ENCODE measurements at regions not wholly inside any gene's neighbourhood (a gene's known extent, or its start where the extent isn't known, plus 50 kb on each side); places are given as distances from the start of the nearest gene placed in this dataset.

DNA sequence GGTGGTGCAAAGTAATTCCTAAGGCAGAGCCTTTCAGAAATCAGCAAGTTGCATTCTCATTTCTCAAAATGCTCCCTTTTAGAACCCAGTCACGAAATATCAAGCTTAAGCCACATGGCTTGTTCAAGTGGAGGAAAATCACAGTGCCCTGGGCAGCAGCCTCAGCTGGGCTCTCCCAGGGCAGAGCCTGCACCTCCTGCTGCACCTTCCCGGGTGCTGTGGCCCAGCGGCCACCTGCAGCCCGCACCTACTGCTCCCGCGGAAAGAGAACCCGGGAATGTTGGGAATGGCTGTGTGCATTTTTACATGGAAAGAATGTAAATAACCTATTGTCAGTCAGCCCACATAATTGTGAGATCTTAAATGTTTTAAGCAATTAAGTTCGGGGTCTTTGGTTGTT is 396.5 kb upstream of the VSTM2A start:
- Histone ChIP-seq H3K4me1 (ENCODE audit: control insufficient read depth in 1 of 2, extremely low read depth in 1 of 2, insufficient read depth in 2 of 2, low read length in 2 of 2) (no peaks in the 10 kb centered on the region), H3K4me3 (ENCODE audit: control insufficient read depth in 1 of 2, extremely low read depth in 1 of 2, low read length in 1 of 2) (no peak overlapping the region), H3K9me3 (peaks cover 2% of the 10 kb centered on the region), H3K27me3 (replicated peaks in 1 of 2; ENCODE audit: control insufficient read depth in 2 of 2, extremely low read depth in 1 of 2, insufficient read depth in 2 of 2, low read length in 1 of 2) (no peaks in the 10 kb centered on the region), H3K27ac (ENCODE audit: low read length) (no peak overlapping the region), H3K36me3 (ENCODE audit: control insufficient read depth in 2 of 2, extremely low read depth in 1 of 2, insufficient read depth in 1 of 2, low read length in 1 of 2) (no peaks in the 10 kb centered on the region)
- H3K4me1 Mint-ChIP-seq: no peaks in the 10 kb centered on the region
- POLR2A ChIA-PET: no interaction called here
- H3K27me3 Mint-ChIP-seq: no peaks in the 10 kb centered on the region
- no peak for DNase-seq
- H3K4me3 Mint-ChIP-seq: no peak overlapping the region
- H3K36me3 Mint-ChIP-seq: no peaks in the 10 kb centered on the region
- ATAC-seq (replicated peaks in 1 of 4): no peak
- H3K9me3 Mint-ChIP-seq: peaks cover 20 to 33% (median 22%) of the 10 kb centered on the region in 3 donors
- CTCF ChIA-PET: no interaction called here
- 80% methylated on average over 6 of the region's 8 CpGs for WGBS (ENCODE audit: insufficient coverage)
- H3K27ac Mint-ChIP-seq: no peak overlapping the region

DNA sequence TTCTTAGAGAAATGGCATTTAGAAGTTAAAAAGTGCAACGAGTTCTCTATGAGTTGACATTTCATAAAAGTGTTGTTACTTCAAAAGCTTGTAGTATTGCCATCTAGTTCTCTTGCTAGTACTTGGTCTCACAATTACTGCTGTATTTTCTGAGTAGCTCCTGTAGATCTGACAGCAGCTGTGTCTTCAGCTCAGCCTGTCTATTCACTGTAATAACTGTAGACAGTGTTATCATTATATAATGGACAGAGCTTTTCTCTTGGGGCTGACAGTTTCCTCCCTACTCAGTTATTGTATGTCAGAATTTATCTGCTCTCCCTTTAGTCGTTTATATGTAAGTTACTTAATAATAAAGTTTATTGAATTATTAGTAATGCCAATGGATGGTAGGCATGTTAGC is 388.7 kb upstream of the VSTM2A start:
- ATAC-seq (replicated peaks in 1 of 4): no peak
- no peak for DNase-seq
- CTCF ChIA-PET: no interaction called here
- Mint-ChIP-seq H3K27me3 (no peaks in the 10 kb centered on the region), H3K36me3 (no peaks in the 10 kb centered on the region), H3K27ac (no peak overlapping the region), H3K4me3 (no peak overlapping the region), H3K4me1 (no peaks in the 10 kb centered on the region), H3K9me3 (peaks cover 21 to 38% (median 35%) of the 10 kb centered on the region in 3 donors)
- Histone ChIP-seq H3K27me3 (replicated peaks in 1 of 2; ENCODE audit: control insufficient read depth in 2 of 2, extremely low read depth in 1 of 2, insufficient read depth in 2 of 2, low read length in 1 of 2) (no peaks in the 10 kb centered on the region), H3K36me3 (ENCODE audit: control insufficient read depth in 2 of 2, extremely low read depth in 1 of 2, insufficient read depth in 1 of 2, low read length in 1 of 2) (no peaks in the 10 kb centered on the region), H3K9me3 (peaks cover 3% of the 10 kb centered on the region), H3K4me1 (ENCODE audit: control insufficient read depth in 1 of 2, extremely low read depth in 1 of 2, insufficient read depth in 2 of 2, low read length in 2 of 2) (no peaks in the 10 kb centered on the region), H3K27ac (ENCODE audit: low read length) (no peak overlapping the region), H3K4me3 (ENCODE audit: control insufficient read depth in 1 of 2, extremely low read depth in 1 of 2, low read length in 1 of 2) (no peak overlapping the region)
- no CpG with 5 or more reads among the region's 2 CpGs for WGBS (ENCODE audit: insufficient coverage)
- POLR2A ChIA-PET: interaction anchor here in 1 of 2 donors (0.7 kb wide), 1 partner anchor 473 kb away, joined by 3 read pairs; no protein-coding TSS in a partner anchor

DNA sequence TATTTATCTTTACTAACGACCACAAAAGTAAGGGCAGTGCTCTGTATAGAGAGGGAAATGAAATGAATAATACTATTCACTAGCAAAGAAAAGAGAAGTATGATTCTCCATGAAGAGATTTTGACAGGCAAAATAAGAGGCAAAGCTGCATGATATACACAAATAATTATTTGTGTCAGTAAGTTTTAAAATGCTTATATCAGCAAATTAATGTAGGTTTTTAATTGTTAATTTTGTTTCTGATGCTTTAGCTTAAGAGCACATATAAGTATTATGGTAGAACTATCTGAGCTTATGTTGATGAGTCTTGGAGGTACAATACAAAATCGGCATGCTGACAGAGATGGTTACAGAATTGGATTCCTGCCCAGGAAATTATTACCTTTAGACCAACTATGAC is 383.1 kb upstream of the VSTM2A start:
- ChIA-PET CTCF (no interaction called here), POLR2A (no interaction called here)
- WGBS (ENCODE audit: insufficient coverage): no CpG with 5 or more reads among the region's 2 CpGs
- Mint-ChIP-seq H3K27me3 (no peaks in the 10 kb centered on the region), H3K36me3 (no peaks in the 10 kb centered on the region), H3K4me3 (no peak overlapping the region), H3K27ac (no peak overlapping the region), H3K9me3 (peaks cover 17 to 31% (median 28%) of the 10 kb centered on the region in 3 donors), H3K4me1 (no peaks in the 10 kb centered on the region)
- H3K27me3 ChIP-seq (replicated peaks in 1 of 2; ENCODE audit: control insufficient read depth in 2 of 2, extremely low read depth in 1 of 2, insufficient read depth in 2 of 2, low read length in 1 of 2): no peaks in the 10 kb centered on the region
- DNase-seq (no peak), ATAC-seq (replicated peaks in 1 of 4) (no peak)
- no peaks in the 10 kb centered on the region for H3K4me1 ChIP-seq (ENCODE audit: control insufficient read depth in 1 of 2, extremely low read depth in 1 of 2, insufficient read depth in 2 of 2, low read length in 2 of 2)
- peaks cover 3% of the 10 kb centered on the region for H3K9me3 ChIP-seq
- H3K27ac ChIP-seq (ENCODE audit: low read length): no peak overlapping the region
- H3K36me3 ChIP-seq (ENCODE audit: control insufficient read depth in 2 of 2, extremely low read depth in 1 of 2, insufficient read depth in 1 of 2, low read length in 1 of 2): no peaks in the 10 kb centered on the region
- H3K4me3 ChIP-seq (ENCODE audit: control insufficient read depth in 1 of 2, extremely low read depth in 1 of 2, low read length in 1 of 2): no peak overlapping the region

DNA sequence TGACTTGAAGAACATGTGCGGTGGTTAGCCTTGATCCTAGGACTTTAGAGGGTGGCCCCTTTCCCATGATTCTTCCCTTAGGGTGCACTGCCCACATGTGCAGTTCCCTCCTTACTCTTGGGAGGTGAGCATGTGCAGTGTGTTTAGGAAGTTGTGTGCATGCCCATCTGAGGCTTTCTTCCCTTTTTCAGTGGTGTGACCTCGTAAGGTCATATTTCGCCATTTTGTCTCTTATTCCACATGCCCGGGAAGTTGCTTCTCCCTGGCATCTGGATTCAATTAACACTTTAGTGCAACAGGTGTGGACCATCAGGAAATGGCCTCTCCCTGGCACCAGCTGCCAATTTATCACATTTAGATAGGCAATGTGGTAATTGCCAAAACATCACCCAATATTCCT is 380.6 kb upstream of the VSTM2A start:
- ChIA-PET CTCF (no interaction called here), POLR2A (no interaction called here)
- Histone ChIP-seq H3K4me3 (ENCODE audit: control insufficient read depth in 1 of 2, extremely low read depth in 1 of 2, low read length in 1 of 2) (no peak overlapping the region), H3K4me1 (ENCODE audit: control insufficient read depth in 1 of 2, extremely low read depth in 1 of 2, insufficient read depth in 2 of 2, low read length in 2 of 2) (no peaks in the 10 kb centered on the region), H3K27me3 (replicated peaks in 1 of 2; ENCODE audit: control insufficient read depth in 2 of 2, extremely low read depth in 1 of 2, insufficient read depth in 2 of 2, low read length in 1 of 2) (no peaks in the 10 kb centered on the region), H3K36me3 (ENCODE audit: control insufficient read depth in 2 of 2, extremely low read depth in 1 of 2, insufficient read depth in 1 of 2, low read length in 1 of 2) (no peaks in the 10 kb centered on the region), H3K27ac (ENCODE audit: low read length) (no peak overlapping the region), H3K9me3 (peaks cover 3% of the 10 kb centered on the region)
- Mint-ChIP-seq H3K36me3 (no peaks in the 10 kb centered on the region), H3K9me3 (peaks cover 17 to 28% (median 22%) of the 10 kb centered on the region in 3 donors), H3K27ac (no peak overlapping the region), H3K27me3 (no peaks in the 10 kb centered on the region), H3K4me1 (no peaks in the 10 kb centered on the region), H3K4me3 (no peak overlapping the region)
- DNase-seq: no peak
- ATAC-seq (replicated peaks in 1 of 4): no peak
- WGBS (ENCODE audit: insufficient coverage): 100% methylated on average over 3 of the region's 4 CpGs

DNA sequence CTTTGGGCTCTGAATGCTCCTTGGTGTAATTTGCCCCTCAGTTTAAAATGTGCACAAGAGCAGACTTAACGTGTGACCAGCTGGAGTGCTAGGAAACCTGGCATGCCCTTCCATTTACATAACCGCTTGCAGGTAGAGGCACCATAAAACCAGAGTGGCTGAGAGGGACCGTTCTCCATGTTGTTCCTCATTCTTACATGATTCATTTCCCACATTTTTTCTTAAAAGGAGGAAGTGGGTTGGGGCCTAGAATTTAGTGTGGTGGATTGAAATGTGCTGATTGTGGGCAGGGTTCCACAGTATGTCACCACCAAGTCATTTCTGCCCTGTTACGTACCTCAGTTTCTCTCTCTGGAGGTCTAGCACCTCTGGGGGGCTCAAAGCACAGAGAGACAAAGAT is 375.8 kb upstream of the VSTM2A start:
- Histone ChIP-seq H3K9me3 (no peaks in the 10 kb centered on the region), H3K36me3 (ENCODE audit: control insufficient read depth in 2 of 2, extremely low read depth in 1 of 2, insufficient read depth in 1 of 2, low read length in 1 of 2) (no peaks in the 10 kb centered on the region), H3K4me1 (ENCODE audit: control insufficient read depth in 1 of 2, extremely low read depth in 1 of 2, insufficient read depth in 2 of 2, low read length in 2 of 2) (no peaks in the 10 kb centered on the region), H3K4me3 (ENCODE audit: control insufficient read depth in 1 of 2, extremely low read depth in 1 of 2, low read length in 1 of 2) (no peak overlapping the region), H3K27ac (ENCODE audit: low read length) (no peak overlapping the region), H3K27me3 (replicated peaks in 1 of 2; ENCODE audit: control insufficient read depth in 2 of 2, extremely low read depth in 1 of 2, insufficient read depth in 2 of 2, low read length in 1 of 2) (no peaks in the 10 kb centered on the region)
- Mint-ChIP-seq H3K27me3 (no peaks in the 10 kb centered on the region), H3K4me3 (no peak overlapping the region), H3K9me3 (peaks cover 4 to 18% (median 13%) of the 10 kb centered on the region in 3 donors), H3K27ac (no peak overlapping the region), H3K36me3 (no peaks in the 10 kb centered on the region), H3K4me1 (no peaks in the 10 kb centered on the region)
- ChIA-PET POLR2A (no interaction called here), CTCF (no interaction called here)
- DNase-seq: no peak
- WGBS (ENCODE audit: insufficient coverage): 71% methylated on average over 1 of the region's 4 CpGs
- no peak for ATAC-seq (replicated peaks in 1 of 4)

DNA sequence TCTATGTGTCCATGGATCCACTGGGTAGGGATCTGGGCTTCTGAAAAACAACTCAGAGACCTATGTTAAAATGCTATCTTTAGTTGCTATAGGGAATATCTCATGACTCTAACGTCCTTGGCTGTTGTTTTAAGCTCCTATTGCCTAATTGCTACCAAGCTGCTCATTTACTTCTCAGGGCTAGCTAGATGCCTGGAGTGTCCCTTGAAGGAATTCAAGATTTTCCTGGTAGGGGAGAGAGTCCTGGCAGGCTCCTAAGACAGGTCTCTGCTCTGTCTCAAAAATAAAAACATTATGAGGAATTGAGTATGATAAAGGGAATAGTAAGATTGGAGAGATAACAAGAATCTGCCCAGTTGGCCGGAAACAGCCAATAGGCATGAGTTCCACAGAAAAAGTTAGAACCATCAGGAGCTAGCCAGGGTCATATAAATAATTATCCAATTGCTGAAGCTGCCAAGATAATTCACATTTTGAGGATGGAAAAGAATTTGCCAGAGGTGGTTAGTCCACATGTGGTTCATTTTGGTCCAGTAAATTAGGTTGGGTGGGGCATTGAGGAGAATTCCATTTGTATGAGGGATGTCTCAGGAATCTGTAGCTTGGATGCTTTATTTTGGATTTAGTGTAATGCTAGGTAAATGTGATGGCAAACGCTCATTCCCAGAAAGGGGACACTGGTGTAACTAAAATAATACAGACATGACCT is 362.7 kb upstream of the VSTM2A start:
- ChIA-PET CTCF (no interaction called here), POLR2A (no interaction called here)
- no peaks in the 10 kb centered on the region for H3K27me3 ChIP-seq (replicated peaks in 1 of 2; ENCODE audit: control insufficient read depth in 2 of 2, extremely low read depth in 1 of 2, insufficient read depth in 2 of 2, low read length in 1 of 2)
- Mint-ChIP-seq H3K27ac (no peak overlapping the region), H3K36me3 (no peaks in the 10 kb centered on the region), H3K4me1 (no peaks in the 10 kb centered on the region), H3K27me3 (no peaks in the 10 kb centered on the region), H3K4me3 (no peak overlapping the region), H3K9me3 (peaks cover 32 to 39% (median 34%) of the 10 kb centered on the region in 3 donors)
- no peak for ATAC-seq (replicated peaks in 1 of 4)
- H3K27ac ChIP-seq (ENCODE audit: low read length): no peak overlapping the region
- no peak for DNase-seq
- H3K4me3 ChIP-seq (ENCODE audit: control insufficient read depth in 1 of 2, extremely low read depth in 1 of 2, low read length in 1 of 2): no peak overlapping the region
- no peaks in the 10 kb centered on the region for H3K9me3 ChIP-seq
- WGBS (ENCODE audit: insufficient coverage): 88% methylated on average over 1 of the region's 3 CpGs
- H3K4me1 ChIP-seq (ENCODE audit: control insufficient read depth in 1 of 2, extremely low read depth in 1 of 2, insufficient read depth in 2 of 2, low read length in 2 of 2): no peaks in the 10 kb centered on the region
- no peaks in the 10 kb centered on the region for H3K36me3 ChIP-seq (ENCODE audit: control insufficient read depth in 2 of 2, extremely low read depth in 1 of 2, insufficient read depth in 1 of 2, low read length in 1 of 2)

DNA sequence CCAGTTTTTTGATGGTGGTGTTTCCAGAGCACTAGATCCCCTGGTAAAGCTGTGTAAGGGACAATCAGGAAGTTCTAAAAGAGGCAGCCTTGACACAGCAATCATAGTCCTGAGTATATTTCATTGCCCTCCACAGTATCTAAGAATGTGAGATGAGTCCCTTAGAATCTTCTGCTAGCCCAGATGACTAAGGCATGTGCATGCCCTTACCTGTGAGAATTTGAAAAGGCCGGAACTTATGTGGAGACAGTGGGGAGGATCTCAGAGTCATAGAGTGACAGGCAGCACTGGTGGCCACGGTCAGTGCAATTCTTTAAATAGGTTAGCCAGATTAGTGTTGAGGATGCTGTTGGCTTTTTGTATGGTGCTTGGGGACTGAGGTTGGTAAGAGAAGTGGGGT is 361.4 kb upstream of the VSTM2A start:
- POLR2A ChIA-PET: no interaction called here
- Mint-ChIP-seq H3K36me3 (no peaks in the 10 kb centered on the region), H3K4me1 (no peaks in the 10 kb centered on the region), H3K27ac (no peak overlapping the region), H3K9me3 (peaks cover 34 to 39% (median 36%) of the 10 kb centered on the region in 3 donors), H3K4me3 (no peak overlapping the region), H3K27me3 (no peaks in the 10 kb centered on the region)
- Histone ChIP-seq H3K9me3 (no peaks in the 10 kb centered on the region), H3K27ac (ENCODE audit: low read length) (no peak overlapping the region), H3K36me3 (ENCODE audit: control insufficient read depth in 2 of 2, extremely low read depth in 1 of 2, insufficient read depth in 1 of 2, low read length in 1 of 2) (no peaks in the 10 kb centered on the region), H3K4me3 (ENCODE audit: control insufficient read depth in 1 of 2, extremely low read depth in 1 of 2, low read length in 1 of 2) (no peak overlapping the region), H3K4me1 (ENCODE audit: control insufficient read depth in 1 of 2, extremely low read depth in 1 of 2, insufficient read depth in 2 of 2, low read length in 2 of 2) (no peaks in the 10 kb centered on the region), H3K27me3 (replicated peaks in 1 of 2; ENCODE audit: control insufficient read depth in 2 of 2, extremely low read depth in 1 of 2, insufficient read depth in 2 of 2, low read length in 1 of 2) (no peaks in the 10 kb centered on the region)
- no peak for ATAC-seq (replicated peaks in 1 of 4)
- DNase-seq: no peak
- CTCF ChIA-PET: no interaction called here
- 49% methylated on average over 2 of the region's 2 CpGs for WGBS (ENCODE audit: insufficient coverage)

Data from T-cell (primary cell).